Testis (tissue), 2 donors: ENCODE measurements at regions not wholly inside any gene's neighbourhood (a gene's known extent, or its start where the extent isn't known, plus 50 kb on each side); places are given as distances from the start of the nearest gene placed in this dataset.
"Not testable (repeated sequence)": the region's sequence is repeated elsewhere in the genome, so short reads cannot be mapped to it uniquely, and the experiment has no call there.

Source experiments
- DNase-seq: peaks from one replicate; pipeline ENCODE4 v3.0.0-alpha.2; 2019
- H3K27ac ChIP-seq, 2 donors: fragments of 200-600 bp; sonication (generic); one replicate each; pipeline ENCODE4 v1.5.1; 2019
- H3K27me3 ChIP-seq: fragments of 200-600 bp; sonication (generic); one replicate; pipeline ENCODE4 v1.5.1; 2019
- H3K36me3 ChIP-seq: fragments of 200-600 bp; sonication (generic); one replicate; pipeline ENCODE4 v1.5.1; 2017; ENCODE audit warnings: low read depth; ENCODE audit errors: missing control alignments
- H3K4me1 ChIP-seq: fragments of 200-600 bp; sonication (generic); one replicate; pipeline ENCODE4 v1.5.1; 2019
- H3K4me3 ChIP-seq, 2 donors: fragments of 200-600 bp; sonication (generic); one replicate each; pipeline ENCODE4 v1.5.1; 2017 to 2019
- H3K9me3 ChIP-seq: fragments of 200-600 bp; sonication (generic); one replicate; pipeline ENCODE4 v1.5.1; 2017
- POLR2A ChIP-seq: fragments of 450-650 bp; IDR thresholded peaks from one replicate; pipeline ENCODE4 v1.6.1; 2017; ENCODE audit warnings: antibody characterized with exemption, mild to moderate bottlenecking, moderate library complexity
- WGBS, 2 donors: methylation state at CpG; one replicate each; pipeline ENCODE4 v1.1.5; 2018; 5-methylcytosine and 5-hydroxymethylcytosine counted together
- intact Hi-C: fragments of 100-400 bp; cut with DNase I; formaldehyde crosslinking; loops from one replicate; pipeline ENCODE4 v1.15.1; 2023; ENCODE audit warnings: low total_unique reads
- TF ChIP-seq, protein P1 (sequence below), 3 experiments: fragments of 450-650 bp in 2 of 3; fragments of 200-600 bp in 1 of 3; sonication (generic) in 1 of 3; IDR thresholded peaks; one replicate each; pipeline ENCODE4 v1.5.1; 2016 to 2019; ENCODE audit warnings: antibody characterized with exemption in 3 of 3, mild to moderate bottlenecking in 2 of 3, moderate library complexity in 1 of 3

- no peak overlapping the region for H3K27ac ChIP-seq
- no peak for TF ChIP-seq POLR2A
- TF ChIP-seq, protein P1, sequence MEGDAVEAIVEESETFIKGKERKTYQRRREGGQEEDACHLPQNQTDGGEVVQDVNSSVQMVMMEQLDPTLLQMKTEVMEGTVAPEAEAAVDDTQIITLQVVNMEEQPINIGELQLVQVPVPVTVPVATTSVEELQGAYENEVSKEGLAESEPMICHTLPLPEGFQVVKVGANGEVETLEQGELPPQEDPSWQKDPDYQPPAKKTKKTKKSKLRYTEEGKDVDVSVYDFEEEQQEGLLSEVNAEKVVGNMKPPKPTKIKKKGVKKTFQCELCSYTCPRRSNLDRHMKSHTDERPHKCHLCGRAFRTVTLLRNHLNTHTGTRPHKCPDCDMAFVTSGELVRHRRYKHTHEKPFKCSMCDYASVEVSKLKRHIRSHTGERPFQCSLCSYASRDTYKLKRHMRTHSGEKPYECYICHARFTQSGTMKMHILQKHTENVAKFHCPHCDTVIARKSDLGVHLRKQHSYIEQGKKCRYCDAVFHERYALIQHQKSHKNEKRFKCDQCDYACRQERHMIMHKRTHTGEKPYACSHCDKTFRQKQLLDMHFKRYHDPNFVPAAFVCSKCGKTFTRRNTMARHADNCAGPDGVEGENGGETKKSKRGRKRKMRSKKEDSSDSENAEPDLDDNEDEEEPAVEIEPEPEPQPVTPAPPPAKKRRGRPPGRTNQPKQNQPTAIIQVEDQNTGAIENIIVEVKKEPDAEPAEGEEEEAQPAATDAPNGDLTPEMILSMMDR (IDR thresholded peaks at IDR 0.05) = no peak
- H3K4me1 ChIP-seq = no peaks in the 10 kb centered on the region
- H3K9me3 ChIP-seq = no peaks in the 10 kb centered on the region
- intact Hi-C loops = no loop called here
- 60 to 70% methylated on average over 3 of the region's 3 CpGs for WGBS, 2 donors
- H3K4me3 ChIP-seq = no peak overlapping the region
- no peaks in the 10 kb centered on the region for H3K27me3 ChIP-seq
- H3K36me3 ChIP-seq = no peaks in the 10 kb centered on the region
- DNase-seq = no peak
Measured at GRCh38 chr3:134106580-134106979, 76.9 kb upstream of the SLCO2A1 start.

GRCh38 chr3:134105876-134106556 is 76.3 kb upstream of the SLCO2A1 start:
- Histone ChIP-seq H3K4me1 (no peaks in the 10 kb centered on the region), H3K27ac (no peak overlapping the region), H3K9me3 (no peaks in the 10 kb centered on the region), H3K27me3 (no peaks in the 10 kb centered on the region), H3K4me3 (no peak overlapping the region), H3K36me3 (no peaks in the 10 kb centered on the region)
- intact Hi-C loops = no loop called here
- TF ChIP-seq, protein P1 (IDR thresholded peaks at IDR 0.05) = no peak
- TF ChIP-seq POLR2A = no peak
- 79 to 89% methylated on average over 2 of the region's 2 CpGs for whole genome bisulfite sequencing, 2 donors
- no peak for DNase-seq

- no peak overlapping the region for H3K4me3 ChIP-seq
- H3K27ac ChIP-seq = no peak overlapping the region
- no peak for TF ChIP-seq POLR2A
- TF ChIP-seq, protein P1 (IDR thresholded peaks at IDR 0.05) = no peak
- DNase-seq = no peak
- intact Hi-C loops = no loop called here
- no peaks in the 10 kb centered on the region for H3K4me1 ChIP-seq
- no peaks in the 10 kb centered on the region for H3K36me3 ChIP-seq
- H3K27me3 ChIP-seq = no peaks in the 10 kb centered on the region
- whole genome bisulfite sequencing, 2 donors = 23 to 28% methylated on average over 2 of the region's 2 CpGs
- no peaks in the 10 kb centered on the region for H3K9me3 ChIP-seq
Measured at GRCh38 chr3:134104031-134104430, 74.3 kb upstream of the SLCO2A1 start.

DNA sequence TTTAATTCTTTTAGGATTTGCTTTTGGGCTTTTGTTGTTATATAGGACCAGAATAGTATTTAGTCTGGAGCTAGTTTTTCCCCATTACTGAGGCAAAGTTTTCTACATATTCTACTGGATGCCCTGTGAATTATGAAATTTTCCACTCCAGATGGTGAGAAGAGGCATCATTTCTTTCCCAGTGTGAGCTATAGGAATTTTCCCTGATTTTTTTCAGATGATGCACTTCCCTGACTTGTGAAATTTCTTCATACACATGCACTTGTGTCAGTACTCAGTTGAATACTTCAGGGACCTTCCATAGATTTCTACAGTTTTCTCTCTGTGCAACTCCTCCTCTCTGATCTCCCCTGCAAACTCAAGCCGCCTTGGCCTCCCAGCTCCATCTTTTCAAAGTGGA is 73.7 kb upstream of the SLCO2A1 start:
- H3K27me3 ChIP-seq = no peaks in the 10 kb centered on the region
- no peaks in the 10 kb centered on the region for H3K4me1 ChIP-seq
- WGBS, 2 donors = 91 to 92% methylated on average over 1 of the region's 1 CpG
- no peak overlapping the region for H3K4me3 ChIP-seq
- DNase-seq = no peak
- H3K9me3 ChIP-seq = no peaks in the 10 kb centered on the region
- intact Hi-C loops = no loop called here
- no peak for TF ChIP-seq POLR2A
- TF ChIP-seq, protein P1 (IDR thresholded peaks at IDR 0.05) = no peak
- H3K36me3 ChIP-seq = no peaks in the 10 kb centered on the region
- H3K27ac ChIP-seq = no peak overlapping the region

- H3K27me3 ChIP-seq = no peaks in the 10 kb centered on the region
- TF ChIP-seq, protein P1 (IDR thresholded peaks at IDR 0.05) = no peak
- no peak for TF ChIP-seq POLR2A
- H3K36me3 ChIP-seq = no peaks in the 10 kb centered on the region
- intact Hi-C loops = no loop called here
- no peak overlapping the region for H3K27ac ChIP-seq
- DNase-seq = no peak
- no peaks in the 10 kb centered on the region for H3K9me3 ChIP-seq
- H3K4me3 ChIP-seq = no peak overlapping the region
- no peaks in the 10 kb centered on the region for H3K4me1 ChIP-seq
Measured at GRCh38 chr3:134102976-134103375, 73.3 kb upstream of the SLCO2A1 start.

DNA sequence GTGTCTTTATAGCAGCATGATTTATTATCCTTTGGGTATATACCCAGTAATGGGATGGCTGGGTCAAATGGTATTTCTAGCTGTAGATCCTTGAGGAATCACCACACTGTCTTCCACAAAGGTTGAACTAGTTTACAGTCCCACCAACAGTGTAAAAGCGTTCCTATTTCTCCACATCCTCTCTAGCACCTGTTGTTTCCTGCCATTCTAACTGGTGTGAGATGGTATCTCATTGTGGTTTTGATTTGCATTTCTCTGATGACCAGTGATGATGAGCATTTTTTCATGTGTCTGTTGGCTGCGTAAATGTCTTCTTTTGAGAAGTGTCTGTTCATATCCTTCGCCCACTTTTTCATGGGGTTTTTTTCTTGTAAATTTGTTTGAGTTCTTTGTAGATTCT is 66.5 kb upstream of the SLCO2A1 start:
- DNase-seq, H3K36me3 ChIP-seq, H3K27ac ChIP-seq, H3K27me3 ChIP-seq, intact Hi-C loops, H3K9me3 ChIP-seq, H3K4me3 ChIP-seq, H3K4me1 ChIP-seq: not testable (repeated sequence)
- 89 to 98% methylated on average over 3 of the region's 3 CpGs for WGBS, 2 donors
